GM18498 (cell line): ENCODE measurements at regions not wholly inside any gene's neighbourhood (a gene's known extent, or its start where the extent isn't known, plus 50 kb on each side); places are given as distances from the start of the nearest gene placed in this dataset.
"Not testable (repeated sequence)": the region's sequence is repeated elsewhere in the genome, so short reads cannot be mapped to it uniquely, and the experiment has no call there.

Experiments used
- ATAC-seq: cut with Tn5 transposase; IDR thresholded peaks from one replicate; pipeline ENCODE4 v1.9.1; 2021; ENCODE audit warnings: mild to moderate bottlenecking, moderate library complexity; ENCODE audit not compliant: unreplicated experiment

DNA sequence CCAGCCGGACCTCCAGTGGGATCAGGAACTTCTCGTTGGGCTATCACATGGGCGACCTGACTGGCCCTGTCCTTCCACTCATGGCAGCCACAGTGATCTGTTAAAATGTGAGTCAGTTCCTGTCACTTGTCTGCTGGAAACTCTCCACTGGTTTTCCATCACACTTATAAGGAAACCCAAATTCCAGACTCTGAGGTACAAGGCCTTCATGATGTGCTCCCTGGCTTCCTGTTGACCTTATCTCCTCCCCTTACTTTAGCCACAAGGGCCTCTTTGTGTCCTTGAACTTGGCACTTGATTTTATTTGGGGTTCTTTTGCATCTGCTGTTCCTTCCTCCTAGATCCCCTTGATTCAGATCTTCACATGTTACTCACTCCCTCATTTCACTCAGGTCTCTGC lies 96.8 kb downstream of the TENT5C start:
- ATAC-seq, result no peak

DNA sequence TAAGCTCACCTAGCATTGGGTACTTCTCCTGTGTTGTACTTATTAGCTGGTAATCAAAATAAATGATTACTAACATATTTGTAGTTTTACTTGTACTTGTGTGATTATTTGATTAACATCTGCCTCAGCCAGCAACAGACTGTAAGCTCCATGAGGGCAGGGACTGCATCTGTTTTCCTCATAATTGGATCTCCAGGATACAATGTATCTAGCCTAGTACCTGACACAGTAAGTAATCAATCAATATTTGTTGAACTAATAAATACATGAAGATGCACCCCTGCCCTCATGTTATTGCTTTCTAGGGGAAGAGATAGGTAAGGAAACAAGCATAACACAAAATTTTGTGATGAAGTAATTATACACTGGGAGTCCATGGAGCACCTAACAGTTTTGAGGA lies 101.5 kb downstream of the TENT5C start:
- no peak for ATAC-seq

DNA sequence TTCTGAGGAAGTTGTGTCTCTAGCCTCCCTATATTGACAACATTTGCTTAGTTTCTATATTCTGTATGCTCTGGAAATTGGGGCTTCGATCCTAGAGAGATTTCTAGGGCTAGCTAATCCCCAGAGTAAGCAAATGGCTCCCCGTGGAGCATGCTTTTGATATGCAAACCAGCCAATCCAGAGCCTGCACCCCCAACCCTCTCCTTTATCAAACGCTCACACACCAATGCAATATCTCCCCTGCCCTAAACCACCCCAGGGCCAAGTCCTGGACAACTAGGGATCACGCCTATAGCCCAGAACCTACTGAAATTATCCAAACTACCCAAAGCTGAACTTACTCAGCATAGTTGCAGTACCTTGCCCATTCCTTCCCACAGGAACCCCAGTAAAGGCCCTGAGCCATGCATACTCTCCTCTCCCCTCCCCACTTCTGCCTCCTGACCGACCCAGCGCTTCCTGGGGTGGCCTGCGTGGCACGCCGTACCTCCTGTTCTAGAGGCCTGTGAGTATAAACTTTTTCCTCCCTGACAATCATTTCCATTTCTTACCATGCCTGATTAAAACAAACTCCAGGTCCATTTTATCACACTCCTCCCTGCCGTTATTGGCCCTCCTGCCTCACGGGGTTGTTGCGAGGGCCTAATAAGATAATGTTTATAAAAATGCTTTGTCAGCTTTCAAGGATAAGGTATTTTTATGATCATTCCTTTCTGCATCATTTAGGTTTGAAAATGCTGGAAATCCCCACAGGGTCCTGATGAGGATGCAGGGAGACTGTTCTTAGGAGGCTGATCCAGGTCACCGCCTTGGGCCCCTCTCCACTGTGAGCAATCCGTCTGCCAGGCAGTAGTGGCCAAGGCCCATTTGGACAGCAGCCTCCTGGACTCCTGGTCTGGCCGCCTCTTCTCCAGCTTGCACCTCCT lies 102.7 kb downstream of the TENT5C start:
- no peak for ATAC-seq

DNA sequence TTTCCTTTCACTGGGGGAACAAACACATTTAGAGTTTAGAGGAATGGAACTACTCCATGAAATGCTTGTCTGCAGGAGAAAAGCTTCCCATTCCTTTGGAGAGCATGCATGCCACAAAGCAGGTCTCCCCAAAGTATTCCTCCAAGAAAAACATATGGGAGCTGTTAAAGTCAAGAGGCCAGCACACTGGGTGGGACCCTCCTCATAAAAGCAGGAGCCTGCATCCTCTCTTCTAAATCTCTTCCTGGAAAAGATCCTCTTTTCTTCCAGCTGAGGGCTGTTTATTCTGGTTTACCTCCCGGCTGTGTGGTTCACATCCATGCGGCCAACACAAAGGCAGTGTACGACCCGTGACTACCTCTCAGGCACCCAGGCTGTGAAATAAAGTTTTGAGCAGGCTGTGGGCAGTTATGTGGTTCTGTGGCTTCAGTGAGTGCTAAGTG lies 103.4 kb downstream of the TENT5C start:
- no peak for ATAC-seq

DNA sequence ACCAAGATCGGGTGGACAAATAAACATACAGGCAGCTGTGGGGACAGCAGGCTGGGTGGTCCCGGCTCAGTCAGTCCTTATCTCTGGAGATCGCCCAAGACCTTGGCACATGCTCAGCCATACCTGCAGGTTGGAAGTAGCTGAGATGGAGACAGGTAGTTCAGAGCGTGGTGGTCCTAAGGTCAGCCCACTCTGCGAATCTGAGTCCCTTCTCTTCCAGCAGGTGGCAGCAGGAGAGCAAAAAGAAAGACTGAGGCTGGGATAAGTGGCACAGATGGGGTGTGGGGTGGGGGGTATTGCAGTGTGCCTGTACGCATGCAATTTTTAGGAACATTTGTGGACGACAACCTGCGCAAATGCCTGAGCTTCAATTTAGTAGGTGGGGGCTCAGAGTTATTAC lies 104.9 kb downstream of the TENT5C start:
- no peak for ATAC-seq

DNA sequence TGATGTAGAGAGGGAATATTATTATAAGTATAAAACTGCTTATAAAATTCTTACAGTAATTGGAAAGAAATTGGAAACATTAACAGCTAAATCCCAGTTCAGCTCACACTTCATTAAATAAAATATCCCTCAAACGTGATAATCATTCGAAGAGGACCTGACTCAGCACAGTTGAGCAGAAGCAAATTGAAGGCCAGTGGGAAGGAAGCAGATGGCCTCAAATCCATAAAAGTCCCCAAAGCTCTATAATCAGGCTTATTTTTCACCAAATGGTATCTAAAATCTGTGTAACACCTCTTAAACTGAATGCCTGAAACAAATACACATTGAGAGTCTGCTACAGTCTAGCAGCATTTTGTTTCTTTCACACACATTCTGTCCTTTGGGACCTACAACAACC lies 106.8 kb downstream of the TENT5C start:
- ATAC-seq, result no peak

DNA sequence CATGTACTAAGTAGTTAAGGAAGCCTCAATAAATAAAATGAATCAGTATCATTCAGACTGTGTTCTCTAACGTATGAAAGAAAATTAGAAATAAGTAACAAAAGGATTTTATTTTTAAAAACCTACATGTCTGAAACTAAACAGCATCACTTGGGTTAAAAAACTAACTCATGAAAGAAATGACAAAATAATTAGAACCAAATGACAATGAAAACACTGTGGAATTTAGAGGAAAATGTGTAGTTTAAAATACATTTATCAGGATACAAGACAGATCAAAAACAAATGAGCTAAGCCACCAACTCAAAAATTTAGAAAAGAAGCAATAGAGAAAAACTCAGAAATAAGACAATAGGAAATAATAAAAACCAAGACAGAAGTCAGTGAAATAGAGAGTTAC lies 108.7 kb downstream of the TENT5C start:
- no peak for ATAC-seq

DNA sequence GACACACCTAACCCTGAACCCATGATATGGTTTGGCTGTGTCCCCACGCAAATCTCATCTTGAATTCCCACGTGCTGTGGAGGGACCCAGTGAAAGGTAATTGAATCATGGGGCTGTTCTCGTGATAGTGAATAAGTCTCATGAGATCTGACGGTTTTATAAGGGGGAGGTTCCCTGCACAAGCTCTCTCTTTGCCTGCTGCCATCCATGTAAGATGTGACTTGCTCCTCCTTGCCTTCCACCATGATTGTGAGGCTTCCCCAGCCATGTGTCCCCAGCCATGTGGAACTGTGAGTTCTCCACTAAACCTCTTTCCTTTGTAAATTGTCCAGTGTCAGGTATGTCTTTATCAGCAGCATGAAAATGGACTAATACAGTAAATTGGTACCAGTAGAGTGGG lies 110.2 kb downstream of the TENT5C start:
- ATAC-seq, result not testable (repeated sequence)

DNA sequence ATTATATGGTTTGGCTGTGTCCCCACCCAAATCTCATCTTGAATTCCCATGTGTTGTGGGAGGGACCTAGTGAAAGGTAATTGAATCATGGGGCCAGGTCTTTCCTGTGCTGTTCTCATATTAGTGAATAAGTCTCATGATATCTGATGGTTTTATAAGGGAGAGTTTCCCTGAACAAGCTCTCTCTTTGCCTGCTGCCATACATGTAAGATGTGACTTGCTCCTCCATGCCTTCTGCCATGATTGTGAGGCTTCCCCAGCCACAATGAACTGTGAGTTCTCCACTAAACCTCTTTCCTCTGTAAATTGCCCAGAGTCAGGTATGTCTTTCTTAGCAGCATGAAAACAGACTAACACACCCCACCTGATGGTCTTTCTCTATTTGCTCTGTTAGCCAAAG lies 112.1 kb downstream of the TENT5C start:
- ATAC-seq, result not testable (repeated sequence)

DNA sequence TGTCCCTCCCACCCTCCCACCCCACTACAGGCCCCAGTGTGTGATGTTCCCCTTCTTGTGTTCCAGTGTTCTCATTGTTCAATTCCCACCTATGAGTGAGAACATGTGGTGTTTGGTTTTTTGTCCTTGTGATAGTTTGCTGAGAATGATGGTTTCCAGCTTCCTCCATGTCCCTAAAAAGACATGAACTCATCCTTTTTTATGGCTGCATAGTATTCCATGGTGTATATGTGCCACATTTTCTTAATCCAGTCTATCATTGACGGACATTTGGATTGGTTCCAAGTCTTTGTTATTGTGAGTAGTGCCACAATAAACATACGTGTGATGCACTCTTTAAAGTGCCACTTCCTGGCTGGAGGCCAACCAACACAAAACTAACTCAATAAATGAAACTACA lies 112.7 kb downstream of the TENT5C start:
- not testable (repeated sequence) for ATAC-seq

DNA sequence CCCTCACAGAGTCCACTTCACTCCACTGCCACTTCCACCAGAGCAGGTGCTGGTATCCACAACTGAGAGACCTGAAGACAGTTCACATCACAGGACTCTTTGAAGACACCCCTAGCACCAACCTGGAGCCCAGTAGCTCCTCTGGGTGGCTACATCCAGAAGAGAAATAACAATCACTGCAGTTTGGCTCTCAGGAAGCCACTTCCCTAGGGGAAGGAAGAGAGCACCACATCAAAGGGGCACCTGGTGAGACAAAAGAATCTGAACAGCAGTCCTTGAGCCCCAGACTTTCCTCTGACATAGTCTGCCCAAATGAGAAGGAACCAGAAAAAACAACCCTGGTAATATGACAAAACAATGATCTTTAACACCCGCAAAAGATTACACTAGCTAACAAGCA lies 113.2 kb downstream of the TENT5C start:
- ATAC-seq, result no peak

DNA sequence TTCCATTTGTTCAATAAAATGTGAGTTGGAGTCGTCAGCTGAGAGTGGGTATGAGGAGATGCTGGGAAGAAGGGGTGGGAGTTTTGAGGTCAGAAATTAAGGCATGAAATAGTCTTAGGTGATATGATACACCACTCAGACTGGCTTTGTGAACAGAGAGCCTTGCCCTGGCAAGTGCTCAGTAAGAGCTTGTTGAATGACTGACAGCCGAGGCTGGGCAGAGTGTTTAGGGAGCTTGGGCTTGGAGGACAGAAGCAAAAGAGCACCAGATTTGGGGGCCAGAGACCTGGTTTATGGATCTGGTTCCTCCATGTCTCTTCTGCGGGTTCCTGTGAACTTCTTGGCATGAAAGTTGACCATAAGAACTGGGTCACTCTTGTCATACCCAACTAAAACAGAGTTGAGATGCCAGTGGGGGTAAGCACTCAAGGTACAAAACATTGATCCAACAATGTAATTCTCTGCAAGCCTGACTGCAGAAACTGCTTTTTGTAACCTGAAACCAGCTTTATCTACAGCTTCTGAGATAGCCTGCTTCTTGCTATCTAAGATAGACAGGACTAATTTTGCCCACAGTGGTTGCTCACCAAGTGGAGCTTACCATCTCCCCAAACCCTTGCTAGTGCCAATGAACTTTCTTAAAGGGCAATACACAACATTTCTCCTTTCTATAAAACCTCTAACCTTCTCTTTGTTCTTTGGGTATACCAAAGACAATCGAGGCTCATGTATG lies 126.4 kb downstream of the TENT5C start:
- ATAC-seq, result no peak

DNA sequence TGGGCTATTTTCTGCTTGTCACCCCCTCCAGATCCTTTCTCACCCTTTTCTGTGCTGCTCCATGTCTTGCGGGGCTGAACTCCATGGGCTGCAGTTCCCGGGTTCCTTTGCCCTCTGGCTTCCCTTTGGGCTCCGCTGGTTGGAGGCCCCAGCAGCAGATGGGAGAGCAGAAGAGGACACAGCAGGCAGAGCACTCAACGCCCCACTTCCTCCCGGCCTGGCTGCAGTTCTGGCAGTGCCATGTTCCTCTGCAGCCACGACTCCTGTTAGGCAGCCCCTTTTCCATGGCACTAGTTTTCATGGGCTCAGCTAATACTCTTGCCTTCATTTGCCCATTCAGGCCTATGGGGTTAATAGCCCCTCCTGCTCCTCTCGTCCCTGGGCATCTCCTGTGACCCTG lies 127.1 kb downstream of the TENT5C start:
- ATAC-seq, result no peak

DNA sequence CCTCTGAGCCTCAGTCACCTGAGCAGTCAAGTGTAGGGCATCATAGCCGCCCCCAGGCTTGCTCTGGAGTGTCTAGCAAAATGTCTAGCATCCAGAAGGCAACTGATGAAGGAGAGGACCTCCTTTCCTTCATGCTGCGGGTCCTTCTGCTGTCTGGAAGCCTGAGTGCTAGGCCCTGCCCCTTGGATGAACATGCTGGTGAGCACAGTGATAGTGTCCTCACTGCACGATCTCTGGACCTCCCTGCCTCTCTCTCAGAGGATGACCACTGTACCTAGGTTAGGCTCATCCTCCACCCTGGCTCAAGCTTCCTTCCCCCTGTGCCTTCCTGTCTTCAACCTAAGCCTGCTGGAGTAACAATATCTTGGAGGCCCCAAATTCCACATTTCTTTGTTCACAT lies 128.6 kb downstream of the TENT5C start:
- no peak for ATAC-seq

DNA sequence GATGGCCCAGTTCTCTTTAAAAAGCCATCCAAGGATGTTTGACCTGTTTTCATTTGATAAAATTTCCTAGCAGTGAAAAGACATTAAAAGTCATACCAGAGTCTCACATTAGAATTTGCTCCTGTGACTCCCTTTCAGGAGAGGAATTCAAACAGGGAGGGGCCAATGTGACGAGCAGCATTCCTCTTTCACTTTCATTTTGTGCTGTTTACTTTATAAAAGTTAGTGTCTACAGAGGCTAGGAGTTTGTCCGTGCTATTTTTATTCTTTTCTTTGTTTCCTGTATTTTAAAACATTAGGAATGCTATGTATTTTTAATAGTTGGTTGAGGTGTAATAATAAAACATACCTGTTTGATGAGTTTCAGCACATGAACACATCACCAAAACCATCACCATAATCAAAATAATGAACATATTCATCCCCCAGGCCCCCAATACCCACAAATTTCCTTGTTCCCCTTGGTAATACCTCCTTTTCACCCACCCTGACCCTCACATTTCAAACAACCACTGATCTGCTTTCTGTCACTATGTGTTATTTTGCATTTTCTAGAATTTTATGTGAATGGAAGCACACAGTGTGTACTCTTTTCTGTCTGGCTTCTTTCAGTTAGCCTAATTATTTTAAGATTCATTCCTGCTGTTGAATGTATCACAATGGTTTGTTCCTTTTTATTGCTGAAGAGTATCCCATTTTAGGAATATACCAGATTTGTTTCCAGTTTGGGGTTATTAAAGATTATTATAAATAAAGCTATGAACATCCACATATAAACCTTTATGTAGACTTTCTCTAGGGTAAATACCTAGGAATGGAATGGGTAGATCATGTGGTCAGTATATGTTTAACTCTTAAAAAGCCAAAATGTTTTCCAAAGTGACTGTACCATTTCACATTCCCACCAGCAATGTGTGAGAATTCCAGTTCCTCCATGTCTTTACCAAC lies 129.5 kb downstream of the TENT5C start:
- no peak for ATAC-seq

DNA sequence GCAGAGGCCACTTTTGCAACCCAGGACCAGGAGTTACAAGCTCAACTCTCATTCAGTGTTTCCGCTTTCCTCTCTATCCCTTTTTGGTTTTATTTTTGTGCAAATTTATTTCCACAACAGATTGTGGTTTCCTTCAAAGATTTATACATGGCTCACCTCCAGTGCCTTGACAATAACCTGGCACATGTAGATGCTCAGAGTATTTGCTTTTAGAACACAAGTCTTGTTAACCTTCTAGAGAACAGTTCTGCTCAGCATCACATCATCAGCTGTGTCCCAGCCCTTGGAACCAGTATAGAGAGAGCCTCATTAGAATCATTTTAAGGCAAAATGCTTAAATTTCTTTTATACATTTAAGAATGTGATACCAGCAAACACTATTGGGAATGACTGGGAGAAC lies 133.7 kb downstream of the TENT5C start:
- ATAC-seq, result no peak

DNA sequence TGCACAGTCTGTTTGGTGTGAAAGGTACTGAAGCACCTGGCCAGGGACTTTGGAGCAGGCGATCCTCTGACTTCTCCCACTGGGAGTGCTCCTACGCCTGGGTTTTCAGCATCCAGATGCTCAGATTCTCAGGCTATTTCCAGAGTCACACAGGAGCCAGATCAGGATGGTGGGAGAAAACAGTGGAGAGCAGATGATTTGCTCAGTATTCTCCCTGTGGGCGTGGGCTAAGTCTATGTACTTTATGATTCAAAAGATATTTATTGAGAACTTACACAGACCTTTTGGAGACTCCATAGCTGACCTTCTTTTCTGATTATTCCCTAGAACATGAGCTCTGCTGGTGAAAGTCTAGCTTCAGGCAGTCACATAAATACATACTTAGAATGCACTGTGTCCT lies 134.6 kb downstream of the TENT5C start:
- no peak for ATAC-seq

DNA sequence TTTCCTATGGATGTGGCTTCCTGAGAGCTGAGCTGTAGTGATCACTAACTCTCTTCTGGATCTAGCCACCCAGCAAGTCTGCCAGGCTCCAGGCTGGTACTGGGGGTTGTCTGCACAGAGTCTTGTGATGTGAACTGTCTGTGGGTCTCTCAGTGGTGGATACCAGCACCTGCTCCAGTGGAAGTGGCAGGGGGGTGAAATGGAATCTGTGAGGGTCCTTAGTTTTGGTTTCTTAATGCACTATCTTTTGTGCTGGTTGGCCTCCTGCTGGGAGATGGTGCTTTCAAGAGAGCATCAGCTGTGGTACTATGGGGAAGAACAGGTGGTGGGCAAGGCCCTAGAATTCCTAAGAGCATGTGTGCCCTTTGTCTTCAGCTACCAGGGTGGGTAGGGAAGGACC lies 140.7 kb downstream of the TENT5C start:
- not testable (repeated sequence) for ATAC-seq

DNA sequence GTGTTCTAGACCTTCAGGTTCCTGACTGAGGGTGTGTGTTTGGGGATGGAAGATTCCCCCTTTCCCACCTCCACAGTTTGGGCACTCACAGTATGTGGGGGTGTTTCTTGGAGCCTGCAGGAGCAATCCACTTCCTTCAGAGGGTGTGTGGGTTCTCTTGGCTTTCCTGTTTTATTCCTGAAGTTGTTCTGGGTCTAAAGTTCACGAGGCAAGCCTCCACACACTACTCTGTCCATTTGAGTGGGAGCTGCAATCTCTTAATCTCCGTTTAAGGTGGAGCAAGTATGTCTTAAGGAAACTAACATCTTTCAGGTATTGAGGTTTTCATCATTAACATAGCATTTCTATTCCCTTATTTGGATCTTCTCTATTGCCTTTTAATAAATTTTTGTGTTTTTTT lies 141.8 kb downstream of the TENT5C start:
- ATAC-seq, result no peak

DNA sequence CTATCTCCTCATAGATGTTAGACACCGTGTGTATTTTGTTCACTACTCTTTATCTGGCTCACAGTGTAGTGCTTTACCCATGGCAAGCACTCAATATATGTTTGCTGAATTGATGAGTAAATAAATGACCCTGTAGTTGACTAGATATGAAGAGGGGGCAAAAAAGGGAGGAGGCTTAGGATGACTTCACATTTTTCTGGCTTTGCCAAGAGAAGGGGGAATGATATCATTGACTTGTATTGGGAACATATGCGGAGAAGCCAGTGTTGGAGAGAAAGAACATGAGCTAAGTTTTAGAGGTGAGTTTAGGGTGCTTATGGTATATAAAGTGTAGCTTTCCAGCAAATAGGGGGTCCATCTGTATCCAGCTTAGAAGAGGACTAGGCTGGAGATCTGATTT lies 145.5 kb downstream of the TENT5C start:
- no peak for ATAC-seq

DNA sequence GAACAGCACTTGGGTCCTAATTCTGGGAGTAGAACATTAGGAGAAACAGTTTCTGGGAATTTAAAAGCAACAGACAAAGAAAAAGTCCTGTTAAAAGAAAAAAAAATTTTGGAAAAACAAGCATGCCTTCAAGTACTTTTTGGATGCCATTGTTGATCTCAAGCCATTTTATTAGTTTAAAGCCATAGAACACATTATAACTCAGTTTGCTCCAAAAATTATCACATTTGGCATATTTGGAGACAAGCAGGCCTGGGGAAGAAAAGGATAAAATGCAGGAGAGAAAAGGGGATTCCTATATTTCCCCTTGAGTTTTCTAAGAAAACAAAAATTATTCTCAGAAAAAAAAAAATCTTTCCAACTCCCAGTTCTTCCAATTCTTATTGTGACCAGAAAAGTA lies 146.8 kb downstream of the TENT5C start:
- no peak for ATAC-seq
